ENCODE measurements at regions not wholly inside any gene's neighbourhood (a gene's known extent, or its start where the extent isn't known, plus 50 kb on each side); places are given as distances from the start of the nearest gene placed in this dataset.

- Histone ChIP-seq H3K4me3 (no peak overlapping the region), H3K4me1 (peaks cover 0 to 8% of the 10 kb centered on the region in 2 donors), H3K27me3 (no peaks in the 10 kb centered on the region), H3K27ac (no peak overlapping the region), H3K36me3 (no peaks in the 10 kb centered on the region), H3K9me3 (no peaks in the 10 kb centered on the region)
- TF ChIP-seq CTCF (IDR thresholded peaks at IDR 0.05) = no peak
- DNase-seq = no peak
- intact Hi-C loops (cut with DNase I) = no loop called here
- no peak for ATAC-seq
Measured at GRCh38 chr6:17038316-17038715, 63.5 kb upstream of the STMND1 start.

GRCh38 chr6:17036065-17036393, 65.8 kb upstream of the STMND1 start:
- no peak overlapping the region for H3K4me3 ChIP-seq
- TF ChIP-seq CTCF (IDR thresholded peaks at IDR 0.05) = no peak
- no peaks in the 10 kb centered on the region for H3K36me3 ChIP-seq
- H3K27me3 ChIP-seq = no peaks in the 10 kb centered on the region
- no peaks in the 10 kb centered on the region for H3K9me3 ChIP-seq
- intact Hi-C loops (cut with DNase I) = no loop called here
- no peaks in the 10 kb centered on the region for H3K4me1 ChIP-seq
- H3K27ac ChIP-seq = no peak overlapping the region
- no peak for ATAC-seq
- no peak for DNase-seq

- no peak overlapping the region for H3K4me3 ChIP-seq
- H3K4me1 ChIP-seq = no peaks in the 10 kb centered on the region
- H3K9me3 ChIP-seq = no peaks in the 10 kb centered on the region
- no peaks in the 10 kb centered on the region for H3K27me3 ChIP-seq
- DNase-seq (peak in 1 of 4 donors; percentile 33), ATAC-seq (no peak)
- intact Hi-C loops (cut with DNase I) = no loop called here
- no peak for TF ChIP-seq CTCF (IDR thresholded peaks at IDR 0.05)
- H3K27ac ChIP-seq = no peak overlapping the region
- H3K36me3 ChIP-seq = no peaks in the 10 kb centered on the region
Measured at GRCh38 chr6:17035257-17036064, 66.4 kb upstream of the STMND1 start.

- ATAC-seq (no peak), DNase-seq (no peak)
- Histone ChIP-seq H3K9me3 (no peaks in the 10 kb centered on the region), H3K27me3 (no peaks in the 10 kb centered on the region), H3K4me1 (no peaks in the 10 kb centered on the region), H3K27ac (peak overlapping the region in 1 of 2 donors; percentile 67), H3K4me3 (no peak overlapping the region), H3K36me3 (no peaks in the 10 kb centered on the region)
- no peak for TF ChIP-seq CTCF (IDR thresholded peaks at IDR 0.05)
- intact Hi-C loops (cut with DNase I) = no loop called here
Measured at GRCh38 chr6:17033746-17034145, 68.1 kb upstream of the STMND1 start.

GRCh38 chr6:17032988-17033634, 68.7 kb upstream of the STMND1 start:
- H3K27ac ChIP-seq = peak overlapping the region in 1 of 2 donors; percentile 67
- H3K4me1 ChIP-seq = no peaks in the 10 kb centered on the region
- ATAC-seq (peak; percentile 77), DNase-seq (peak in 3 of 4 donors; percentile 63 to 83 (median 73))
- no peaks in the 10 kb centered on the region for H3K9me3 ChIP-seq
- intact Hi-C loops (cut with DNase I) = no loop called here
- no peak for TF ChIP-seq CTCF (IDR thresholded peaks at IDR 0.05)
- H3K27me3 ChIP-seq = no peaks in the 10 kb centered on the region
- no peak overlapping the region for H3K4me3 ChIP-seq
- no peaks in the 10 kb centered on the region for H3K36me3 ChIP-seq
